NB4 (cell line): ENCODE measurements at regions not wholly inside any gene's neighbourhood (a gene's known extent, or its start where the extent isn't known, plus 50 kb on each side); places are given as distances from the start of the nearest gene placed in this dataset.

Experiments
- POLR2A ChIP-seq: IDR thresholded peaks from 2 replicates; pipeline ENCODE4 v1.6.1; 2011; ENCODE audit warnings: mild to moderate bottlenecking; ENCODE audit not compliant: insufficient read length; ENCODE audit errors: extremely low read depth
- TF ChIP-seq, protein P1 (sequence below): IDR thresholded peaks from one replicate; pipeline ENCODE4 v1.5.1; 2012; ENCODE audit warnings: low read depth, low read length

DNA sequence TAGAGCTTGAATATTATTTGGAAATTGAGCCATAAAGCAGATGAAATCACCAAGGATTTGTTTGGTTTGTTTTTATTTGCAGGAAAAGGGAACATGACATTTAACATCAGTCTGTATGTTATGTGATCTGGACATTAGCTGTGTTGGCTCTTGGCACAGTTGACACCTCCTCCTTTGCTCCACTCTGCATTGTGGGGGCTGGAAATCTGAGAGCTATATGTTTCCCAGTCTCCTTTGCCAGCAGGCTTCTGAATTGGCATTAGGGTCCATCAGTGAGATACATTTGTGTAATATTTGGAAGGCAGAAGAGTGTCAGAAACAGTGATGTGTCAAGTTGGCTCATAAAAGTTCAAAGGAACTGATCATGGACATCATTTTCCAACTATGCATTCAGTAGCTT, 322.1 kb upstream of the ATP2B1 start:
- TF ChIP-seq, protein P1, sequence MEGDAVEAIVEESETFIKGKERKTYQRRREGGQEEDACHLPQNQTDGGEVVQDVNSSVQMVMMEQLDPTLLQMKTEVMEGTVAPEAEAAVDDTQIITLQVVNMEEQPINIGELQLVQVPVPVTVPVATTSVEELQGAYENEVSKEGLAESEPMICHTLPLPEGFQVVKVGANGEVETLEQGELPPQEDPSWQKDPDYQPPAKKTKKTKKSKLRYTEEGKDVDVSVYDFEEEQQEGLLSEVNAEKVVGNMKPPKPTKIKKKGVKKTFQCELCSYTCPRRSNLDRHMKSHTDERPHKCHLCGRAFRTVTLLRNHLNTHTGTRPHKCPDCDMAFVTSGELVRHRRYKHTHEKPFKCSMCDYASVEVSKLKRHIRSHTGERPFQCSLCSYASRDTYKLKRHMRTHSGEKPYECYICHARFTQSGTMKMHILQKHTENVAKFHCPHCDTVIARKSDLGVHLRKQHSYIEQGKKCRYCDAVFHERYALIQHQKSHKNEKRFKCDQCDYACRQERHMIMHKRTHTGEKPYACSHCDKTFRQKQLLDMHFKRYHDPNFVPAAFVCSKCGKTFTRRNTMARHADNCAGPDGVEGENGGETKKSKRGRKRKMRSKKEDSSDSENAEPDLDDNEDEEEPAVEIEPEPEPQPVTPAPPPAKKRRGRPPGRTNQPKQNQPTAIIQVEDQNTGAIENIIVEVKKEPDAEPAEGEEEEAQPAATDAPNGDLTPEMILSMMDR = no peak
- no peak for TF ChIP-seq POLR2A
